OCI-LY1 (cell line): ENCODE measurements at regions not wholly inside any gene's neighbourhood (a gene's known extent, or its start where the extent isn't known, plus 50 kb on each side); places are given as distances from the start of the nearest gene placed in this dataset.

Experiments used
- CTCF ChIP-seq: fragments of 200-600 bp; sonication (generic), shearing (Covaris generic); IDR thresholded peaks from 2 replicates; pipeline ENCODE4 v1.5.1; 2017; ENCODE audit warnings: mild to moderate bottlenecking, antibody characterized with exemption, low read length, moderate library complexity, mixed read lengths
- EZH2 ChIP-seq: fragments of 200-600 bp; sonication (generic), shearing (Covaris generic); IDR thresholded peaks from 2 replicates; pipeline ENCODE4 v1.8.0; 2017; ENCODE audit warnings: borderline replicate concordance, mixed run types, mild to moderate bottlenecking, antibody characterized with exemption, low read length, moderate library complexity, mixed read lengths

GRCh38 chr1:36560177-36560576 lies 77.5 kb upstream of the CSF3R start:
- TF ChIP-seq CTCF: no peak
- no peak for TF ChIP-seq EZH2
